Stimulated activated naive CD8-positive, alpha-beta T cell treated with anti-CD3 and anti-CD28 coated beads, Interleukin-15, amount 100 ng/mL, for 72 hours (primary cell): ENCODE measurements at regions not wholly inside any gene's neighbourhood (a gene's known extent, or its start where the extent isn't known, plus 50 kb on each side); places are given as distances from the start of the nearest gene placed in this dataset.
"Not testable (repeated sequence)": the region's sequence is repeated elsewhere in the genome, so short reads cannot be mapped to it uniquely, and the experiment has no call there.

Experiments used
- ATAC-seq: fragments of 150-1000 bp; cut with Tn5 transposase; 2 replicates; pipeline ENCODE4 v1.10.0; 2021; ENCODE audit warnings: mild to moderate bottlenecking, moderate library complexity
- DNase-seq, 2 donors: peaks; one replicate each; pipeline ENCODE4 v3.0.0; 2021 to 2022
- H3K27ac Mint-ChIP-seq, 2 donors: one replicate each; pipeline ENCODE4 v1.8.0; 2022; ENCODE audit warnings: mild to moderate bottlenecking in 2 of 2, mixed read lengths in 2 of 2, moderate library complexity in 2 of 2
- H3K27me3 Mint-ChIP-seq: one replicate; pipeline ENCODE4 v1.8.0; 2022; ENCODE audit warnings: mixed read lengths
- H3K4me1 Mint-ChIP-seq: one replicate; pipeline ENCODE4 v1.8.0; 2022; ENCODE audit warnings: mild to moderate bottlenecking, mixed read lengths
- H3K4me3 Mint-ChIP-seq, 2 donors: one replicate each; pipeline ENCODE4 v1.8.0; 2022; ENCODE audit warnings: mild to moderate bottlenecking in 2 of 2, mixed read lengths in 2 of 2, moderate library complexity in 1 of 2
- H3K9me3 Mint-ChIP-seq, 2 donors: one replicate each; pipeline ENCODE4 v1.8.0; 2022; ENCODE audit warnings: mixed read lengths in 2 of 2

DNA sequence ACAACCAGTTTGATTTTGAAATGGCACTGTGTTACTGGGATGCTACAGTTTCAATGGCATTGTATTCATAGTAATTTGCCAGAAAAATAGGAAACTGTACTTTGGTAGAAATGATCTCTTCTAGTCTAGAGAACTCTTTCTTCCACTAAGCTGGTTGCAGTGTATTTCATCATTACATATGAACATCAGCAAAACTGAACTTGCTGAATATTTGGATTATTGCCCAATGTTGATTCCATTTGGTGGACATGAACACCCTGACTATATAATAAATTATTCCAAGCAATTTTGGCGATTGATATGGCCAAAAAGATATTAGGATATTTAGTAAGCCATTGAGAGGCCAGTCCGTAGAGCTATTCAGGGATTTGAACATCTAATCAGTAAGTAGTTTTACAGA is 191.8 kb upstream of the CXorf66 start:
- H3K4me1 Mint-ChIP-seq = no peaks in the 10 kb centered on the region
- H3K27me3 Mint-ChIP-seq = no peaks in the 10 kb centered on the region
- H3K27ac Mint-ChIP-seq = no peak overlapping the region
- peaks cover 0 to 8% of the 10 kb centered on the region in 2 donors for H3K9me3 Mint-ChIP-seq
- ATAC-seq = no peak
- no peak for DNase-seq
- no peak overlapping the region for H3K4me3 Mint-ChIP-seq

DNA sequence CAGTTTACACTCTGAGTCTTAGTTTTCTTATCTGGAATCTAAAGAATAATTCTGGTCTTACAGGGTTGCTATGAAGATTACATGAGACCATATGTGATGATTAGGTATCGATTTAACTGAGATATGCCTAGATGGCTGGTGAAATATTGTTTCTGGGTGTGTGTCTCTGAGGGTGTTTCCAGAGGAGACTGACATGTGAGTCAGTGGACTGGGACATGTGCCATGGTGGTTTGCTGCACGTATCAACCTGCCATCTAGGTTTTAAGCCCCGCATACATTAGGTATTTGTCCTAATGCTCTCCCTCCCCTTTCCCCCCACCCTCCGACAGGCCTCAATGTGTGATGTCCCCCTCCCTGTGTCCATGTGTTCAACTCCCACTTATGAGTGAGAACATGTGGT is 186.0 kb upstream of the CXorf66 start:
- H3K27ac Mint-ChIP-seq = no peak overlapping the region

DNA sequence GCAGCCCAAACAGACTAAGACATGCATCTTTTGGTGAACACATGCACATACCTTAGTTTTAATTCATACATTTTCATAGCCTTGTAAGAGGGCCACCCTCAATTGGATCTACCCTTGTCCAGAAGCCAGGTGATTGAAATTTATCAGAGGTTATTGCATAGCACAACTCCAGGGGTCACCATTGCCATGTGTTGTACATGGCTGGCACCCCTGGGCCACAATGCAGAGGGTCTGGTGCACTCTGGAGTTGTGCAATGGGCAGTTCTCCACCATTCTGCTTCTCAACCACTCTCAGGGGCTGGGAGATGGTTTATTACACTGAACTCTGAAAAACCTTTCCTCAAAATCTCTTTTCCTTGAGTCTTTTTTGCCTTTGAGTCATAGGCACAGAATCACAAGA is 184.4 kb upstream of the CXorf66 start:
- H3K4me1 Mint-ChIP-seq = no peaks in the 10 kb centered on the region
- no peak overlapping the region for H3K27ac Mint-ChIP-seq
- DNase-seq = no peak
- peaks cover 0 to 8% of the 10 kb centered on the region in 2 donors for H3K9me3 Mint-ChIP-seq
- H3K27me3 Mint-ChIP-seq = no peaks in the 10 kb centered on the region
- no peak for ATAC-seq
- H3K4me3 Mint-ChIP-seq = no peak overlapping the region

More for the DNA sequence above, 186.0 kb upstream of the CXorf66 start:
- DNase-seq (no peak), ATAC-seq (no peak)
- peaks cover 0 to 8% of the 10 kb centered on the region in 2 donors for H3K9me3 Mint-ChIP-seq
- H3K27me3 Mint-ChIP-seq = no peaks in the 10 kb centered on the region
- no peak overlapping the region for H3K4me3 Mint-ChIP-seq
- H3K4me1 Mint-ChIP-seq = no peaks in the 10 kb centered on the region

DNA sequence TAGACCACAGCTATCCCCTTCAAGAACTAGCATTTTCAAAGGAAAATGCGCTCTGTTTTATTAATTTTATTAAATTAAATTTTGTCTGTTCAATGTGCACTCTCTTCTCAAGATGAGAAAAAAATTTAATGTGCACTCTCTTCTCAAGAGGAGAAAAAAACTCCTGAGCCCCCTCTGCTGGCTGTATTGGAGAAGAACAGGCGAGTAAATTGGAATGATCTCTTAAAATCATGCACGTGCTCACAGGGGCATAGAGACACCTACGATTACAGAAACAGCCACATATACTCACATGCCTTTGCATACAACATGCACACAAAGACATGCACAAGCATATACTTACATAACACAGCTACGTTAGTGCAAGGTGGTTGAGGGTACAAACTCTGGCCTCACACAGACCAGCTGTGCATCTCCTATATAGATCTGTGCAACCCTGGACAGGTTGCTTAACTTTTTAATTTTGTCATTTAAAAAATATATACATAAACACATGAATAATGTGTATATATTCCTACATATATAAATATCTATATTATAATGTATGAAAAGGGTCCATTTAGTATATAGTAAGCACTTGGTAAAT is 176.2 kb upstream of the CXorf66 start:
- no peaks in the 10 kb centered on the region for H3K9me3 Mint-ChIP-seq
- no peak overlapping the region for H3K27ac Mint-ChIP-seq
- H3K4me3 Mint-ChIP-seq = no peak overlapping the region
- ATAC-seq = no peak
- no peaks in the 10 kb centered on the region for H3K4me1 Mint-ChIP-seq
- no peaks in the 10 kb centered on the region for H3K27me3 Mint-ChIP-seq
- peak; percentile 0 to 8 for DNase-seq

DNA sequence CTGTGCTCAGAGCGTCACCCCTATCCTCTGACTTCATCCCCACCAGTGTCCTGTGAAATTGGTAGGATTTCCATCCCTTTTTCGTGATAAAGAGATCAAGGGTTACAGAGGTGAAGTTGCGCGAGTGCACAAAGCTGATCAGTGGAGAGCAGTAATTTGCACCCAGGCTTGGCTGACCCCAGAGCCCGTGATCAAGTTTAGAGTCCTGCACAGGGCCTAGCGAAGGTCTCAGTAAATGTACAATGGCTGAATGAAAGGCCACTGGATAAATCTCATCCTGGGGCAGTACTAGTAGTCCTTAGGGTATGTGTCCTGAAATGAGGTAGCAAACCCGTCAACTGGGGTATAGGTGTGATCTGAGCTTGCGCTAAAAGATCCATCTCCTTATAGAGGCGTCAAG is 173.2 kb upstream of the CXorf66 start:
- peak overlapping the region in 1 of 2 donors; percentile 12 for H3K27ac Mint-ChIP-seq
- DNase-seq, ATAC-seq, H3K4me3 Mint-ChIP-seq, H3K4me1 Mint-ChIP-seq, H3K9me3 Mint-ChIP-seq, H3K27me3 Mint-ChIP-seq: not testable (repeated sequence)

DNA sequence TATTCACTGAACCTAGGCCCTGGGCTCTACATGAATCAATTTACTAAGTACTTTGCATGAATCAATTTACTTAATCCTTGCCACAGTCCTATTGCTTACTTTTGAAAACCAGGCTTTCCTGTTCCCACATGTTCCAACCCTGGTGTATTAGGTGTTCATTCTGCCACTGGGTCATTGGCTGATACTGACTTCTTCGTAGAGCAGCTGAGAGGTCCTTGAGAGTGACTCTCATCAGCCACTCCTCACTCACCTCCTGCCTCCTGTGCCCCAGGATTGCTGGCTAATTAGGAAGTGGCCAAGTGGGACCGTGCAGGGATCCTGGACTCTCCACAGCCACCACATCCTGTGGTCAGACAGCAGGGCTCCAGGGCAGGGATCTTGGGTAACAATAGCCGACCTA is 172.7 kb upstream of the CXorf66 start:
- H3K27ac Mint-ChIP-seq, H3K4me1 Mint-ChIP-seq, ATAC-seq, H3K4me3 Mint-ChIP-seq, DNase-seq, H3K9me3 Mint-ChIP-seq, H3K27me3 Mint-ChIP-seq: not testable (repeated sequence)

DNA sequence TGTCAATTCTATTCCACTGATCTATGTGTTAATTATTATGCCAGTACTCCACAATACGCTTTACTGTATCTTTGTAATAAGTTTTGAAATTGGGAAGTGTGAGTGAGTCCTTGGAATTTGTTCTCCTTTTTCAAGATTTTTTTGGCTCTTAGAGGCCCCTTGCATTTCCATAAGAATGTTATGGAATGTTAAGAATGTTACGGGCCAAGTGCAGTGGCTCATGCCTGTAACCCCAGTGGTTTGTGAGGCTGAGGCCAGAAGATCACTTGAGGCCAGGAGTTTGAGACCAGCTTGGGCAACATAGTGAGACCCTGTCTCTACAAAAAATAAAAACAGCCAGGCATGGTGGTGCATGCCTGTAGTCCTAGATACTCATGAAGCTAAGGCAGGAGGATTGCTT is 167.6 kb upstream of the CXorf66 start:
- Mint-ChIP-seq H3K27ac (no peak overlapping the region), H3K27me3 (no peaks in the 10 kb centered on the region), H3K9me3 (no peaks in the 10 kb centered on the region), H3K4me3 (no peak overlapping the region), H3K4me1 (no peaks in the 10 kb centered on the region)
- ATAC-seq (no peak), DNase-seq (no peak)

DNA sequence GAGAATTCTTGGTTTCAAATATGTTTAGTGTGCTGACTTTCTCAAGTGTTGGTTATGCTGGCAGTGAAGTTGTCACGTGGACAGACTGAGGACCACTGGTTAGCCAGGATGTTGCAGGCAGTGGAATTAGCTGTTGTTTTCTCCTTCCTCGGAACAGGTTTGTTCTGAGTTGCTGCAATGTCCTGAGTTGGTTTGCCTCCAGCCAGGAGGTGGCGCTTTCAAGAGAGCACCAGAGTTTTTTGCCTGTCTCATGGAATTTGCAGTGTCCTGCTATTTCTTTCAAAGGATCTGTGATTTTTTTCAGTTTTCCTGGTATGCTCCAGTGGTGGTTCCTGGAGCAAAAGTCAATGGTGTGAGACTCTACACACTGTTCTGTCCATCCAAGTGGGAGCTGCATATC is 158.1 kb upstream of the CXorf66 start:
- DNase-seq (no peak), ATAC-seq (no peak)
- no peaks in the 10 kb centered on the region for H3K4me1 Mint-ChIP-seq
- H3K4me3 Mint-ChIP-seq = no peak overlapping the region
- no peaks in the 10 kb centered on the region for H3K9me3 Mint-ChIP-seq
- H3K27me3 Mint-ChIP-seq = no peaks in the 10 kb centered on the region
- H3K27ac Mint-ChIP-seq = no peak overlapping the region

DNA sequence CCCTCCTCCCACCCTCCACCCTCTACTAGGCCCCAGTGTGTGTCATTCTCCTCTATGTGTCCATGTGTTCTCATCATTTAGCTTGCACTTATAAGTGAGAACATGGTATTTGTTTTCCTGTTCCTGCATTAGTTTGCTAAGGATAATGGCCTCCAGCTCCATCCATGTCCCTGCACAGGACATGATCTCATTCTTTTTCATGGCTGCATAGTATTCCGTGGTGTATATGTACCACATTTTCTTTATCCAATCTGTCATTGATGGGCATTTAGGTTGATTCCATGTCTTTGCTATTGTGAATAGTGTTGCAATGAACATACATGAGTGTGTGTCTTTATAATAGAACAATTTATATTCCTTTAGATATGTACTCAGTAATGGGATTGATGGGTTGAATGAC is 148.7 kb upstream of the CXorf66 start:
- not testable (repeated sequence) for ATAC-seq, H3K27ac Mint-ChIP-seq, H3K9me3 Mint-ChIP-seq, DNase-seq, H3K4me1 Mint-ChIP-seq, H3K4me3 Mint-ChIP-seq, H3K27me3 Mint-ChIP-seq

DNA sequence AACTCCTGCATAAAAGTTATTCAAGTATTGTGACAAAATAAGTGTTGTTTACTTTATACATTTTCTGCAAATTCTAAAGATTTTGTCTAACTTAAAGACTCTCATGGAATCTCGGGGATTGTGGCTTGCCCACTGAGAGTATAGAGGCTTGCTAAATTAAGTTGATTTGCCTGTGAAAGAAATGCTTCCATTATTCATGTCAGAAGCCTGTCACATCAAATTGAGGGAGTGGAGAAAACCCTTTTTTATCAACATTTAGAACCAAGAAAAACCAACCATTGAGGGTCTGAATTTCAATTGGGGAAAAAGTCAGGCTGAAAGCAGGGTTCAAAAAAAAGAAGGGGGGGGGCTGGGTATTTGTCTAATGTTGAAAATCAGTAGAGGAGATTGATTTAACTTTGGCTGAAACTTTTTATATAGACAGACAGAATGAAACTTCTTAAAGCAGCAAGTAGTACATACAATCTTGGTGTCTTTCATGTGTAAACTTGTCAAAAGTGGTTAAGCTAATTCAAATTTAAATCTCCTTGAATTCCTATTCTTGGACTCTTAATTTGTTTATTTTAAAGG is 144.8 kb upstream of the CXorf66 start:
- H3K4me3 Mint-ChIP-seq = no peak overlapping the region
- ATAC-seq = no peak
- no peaks in the 10 kb centered on the region for H3K27me3 Mint-ChIP-seq
- H3K27ac Mint-ChIP-seq = no peak overlapping the region
- no peak for DNase-seq
- H3K9me3 Mint-ChIP-seq = no peaks in the 10 kb centered on the region
- H3K4me1 Mint-ChIP-seq = no peaks in the 10 kb centered on the region

DNA sequence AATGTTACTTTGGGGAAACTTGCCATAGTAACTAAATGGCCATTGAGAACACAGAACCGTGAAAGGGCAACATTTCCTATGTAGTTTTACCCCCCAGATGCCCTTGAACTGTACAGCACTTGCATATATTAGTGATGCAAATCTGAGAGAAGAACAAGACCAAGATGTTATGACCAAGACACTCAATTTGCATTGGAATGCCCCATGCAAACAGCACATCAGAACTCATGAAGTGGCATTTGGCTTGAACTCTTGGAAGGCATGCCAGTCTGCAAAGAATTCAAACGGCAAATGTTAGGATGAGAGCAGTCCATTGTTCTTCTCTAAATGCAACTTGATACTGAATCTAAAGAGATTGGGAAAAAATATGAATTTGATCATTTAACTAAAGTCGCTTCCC is 139.4 kb upstream of the CXorf66 start:
- no peak overlapping the region for H3K27ac Mint-ChIP-seq
- no peaks in the 10 kb centered on the region for H3K4me1 Mint-ChIP-seq
- no peaks in the 10 kb centered on the region for H3K9me3 Mint-ChIP-seq
- DNase-seq (no peak), ATAC-seq (no peak)
- no peak overlapping the region for H3K4me3 Mint-ChIP-seq
- no peaks in the 10 kb centered on the region for H3K27me3 Mint-ChIP-seq

DNA sequence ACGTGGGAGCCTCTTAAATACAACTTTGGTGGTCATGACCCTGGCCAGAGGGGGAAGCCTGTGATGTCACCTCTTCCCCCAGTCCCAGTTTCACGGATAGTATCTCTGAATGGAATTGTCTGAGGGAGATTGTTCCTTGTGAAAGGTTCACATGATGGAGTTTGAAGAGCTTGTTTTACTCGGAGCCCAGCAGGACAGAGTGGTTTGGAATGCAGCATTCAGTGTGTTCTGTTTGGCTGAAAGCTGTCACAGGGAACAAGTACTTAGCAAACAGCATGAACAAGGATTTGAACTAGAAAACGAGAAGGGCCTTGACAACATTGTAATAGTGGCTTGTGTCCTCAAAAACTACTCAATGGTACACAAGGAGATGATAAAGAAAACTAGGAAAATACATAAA is 133.9 kb upstream of the CXorf66 start:
- Mint-ChIP-seq H3K27ac (no peak overlapping the region), H3K4me1 (no peaks in the 10 kb centered on the region), H3K27me3 (peaks cover 15% of the 10 kb centered on the region), H3K9me3 (no peaks in the 10 kb centered on the region), H3K4me3 (no peak overlapping the region)
- DNase-seq (no peak), ATAC-seq (no peak)

DNA sequence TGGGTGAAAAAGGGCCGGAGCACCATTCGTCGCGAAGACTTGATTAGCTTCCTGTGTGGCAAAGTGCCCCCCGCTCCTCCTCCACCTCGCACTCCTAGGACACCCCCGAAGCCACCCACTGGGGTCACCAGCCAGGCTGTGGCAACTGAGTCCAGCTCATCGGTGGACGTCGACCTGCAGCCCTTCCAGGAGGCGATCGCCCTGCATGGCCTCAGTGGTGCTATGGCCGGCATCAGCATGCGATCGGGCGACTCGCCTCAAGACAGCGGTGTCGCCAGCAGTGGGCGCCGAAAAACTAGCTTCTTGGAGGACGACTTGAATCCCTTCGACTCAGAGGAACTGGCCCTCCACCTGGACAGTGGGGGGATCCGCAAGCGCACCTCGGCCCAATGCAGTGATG is 126.8 kb upstream of the CXorf66 start:
- no peak for ATAC-seq
- Mint-ChIP-seq H3K27ac (no peak overlapping the region), H3K4me1 (no peaks in the 10 kb centered on the region), H3K4me3 (no peak overlapping the region), H3K9me3 (no peaks in the 10 kb centered on the region), H3K27me3 (peaks cover 16% of the 10 kb centered on the region)
- no peak for DNase-seq

DNA sequence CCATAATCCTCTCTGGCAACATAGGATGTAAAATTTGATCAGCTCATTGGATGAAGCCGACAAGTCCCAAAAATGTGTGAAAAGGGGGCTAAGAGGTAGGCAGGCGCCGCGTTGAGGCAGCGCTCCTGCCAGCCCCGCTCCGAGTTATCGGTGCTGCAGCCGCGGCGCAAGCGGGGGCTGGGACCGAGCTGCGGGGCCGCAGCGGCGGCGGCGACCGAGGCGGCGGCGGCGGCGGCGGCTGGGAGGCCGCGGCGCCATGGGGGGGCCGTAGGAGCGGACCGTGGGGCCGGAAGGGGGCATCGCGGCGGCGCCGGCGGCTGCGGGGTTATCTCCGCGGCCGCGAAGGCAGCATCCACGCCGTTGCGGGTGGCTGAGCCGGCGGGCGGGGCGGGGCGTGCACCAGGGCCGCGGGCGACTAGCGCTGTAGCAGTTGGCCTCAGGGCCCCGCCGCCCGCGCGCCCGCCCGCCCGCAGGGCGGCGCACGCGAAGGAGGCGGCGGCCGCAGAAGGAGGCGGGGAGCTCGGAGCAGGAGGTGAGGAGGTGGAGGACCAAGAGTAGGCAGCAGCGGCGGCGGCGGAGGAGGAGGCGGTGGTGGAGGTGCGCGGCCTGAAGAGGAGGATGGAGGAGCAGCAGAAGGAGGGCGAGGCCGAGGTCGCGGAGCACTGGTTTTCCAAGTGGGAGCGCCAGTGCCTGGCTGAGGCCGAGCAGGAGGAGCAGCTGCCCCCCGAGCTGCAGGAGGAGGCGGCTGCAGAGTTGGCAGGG is 126.0 kb upstream of the CXorf66 start:
- DNase-seq = peak; percentile 11 to 12
- Mint-ChIP-seq H3K27me3 (peaks cover 8% of the 10 kb centered on the region), H3K27ac (no peak overlapping the region)

DNA sequence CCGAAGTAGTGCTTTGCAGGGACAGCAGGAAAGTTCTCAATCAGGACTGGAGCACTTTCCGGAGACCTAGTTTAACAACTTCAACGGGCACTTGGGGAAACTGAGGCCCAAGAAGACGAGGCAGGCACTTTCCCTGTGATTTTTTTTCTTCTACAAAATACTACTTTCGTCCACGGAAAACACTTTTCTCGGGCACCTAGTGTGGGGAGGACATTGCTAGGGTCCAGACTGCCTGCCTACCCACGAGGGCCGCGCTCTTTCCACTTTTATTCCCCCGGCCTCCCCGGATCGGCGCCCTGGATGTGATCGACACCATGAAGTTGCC is 125.4 kb upstream of the CXorf66 start:
- H3K4me3 Mint-ChIP-seq = peak overlapping the region in 1 of 2 donors; percentile 44

More for the DNA sequence above, 126.0 kb upstream of the CXorf66 start:
- peak; percentile 74 for ATAC-seq
- H3K4me1 Mint-ChIP-seq = no peaks in the 10 kb centered on the region
- peak overlapping the region; percentile 58 to 66 for H3K4me3 Mint-ChIP-seq
- H3K9me3 Mint-ChIP-seq = no peaks in the 10 kb centered on the region

DNA sequence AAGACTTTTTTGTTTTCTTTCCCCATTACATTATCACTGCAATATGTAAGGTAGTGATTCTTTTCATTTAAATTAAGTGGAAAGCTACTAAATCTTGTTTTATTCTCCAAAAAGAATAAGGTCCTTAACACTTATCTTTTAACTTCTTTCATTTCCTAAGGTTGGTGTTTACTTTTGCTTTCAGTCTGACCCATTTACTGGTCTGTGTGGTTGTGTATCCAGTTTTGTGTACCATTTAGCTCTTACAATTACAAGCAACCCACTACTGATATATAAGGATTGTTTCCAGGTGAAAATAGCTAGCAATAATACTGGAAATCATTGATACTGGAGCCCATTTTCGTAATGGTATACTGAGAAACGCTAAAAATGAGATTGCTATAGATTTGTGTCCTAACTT is 123.1 kb upstream of the CXorf66 start:
- no peak for ATAC-seq
- Mint-ChIP-seq H3K4me3 (no peak overlapping the region), H3K4me1 (no peaks in the 10 kb centered on the region)

More for the DNA sequence above, 125.4 kb upstream of the CXorf66 start:
- no peaks in the 10 kb centered on the region for H3K9me3 Mint-ChIP-seq
- DNase-seq = no peak
- no peak overlapping the region for H3K27ac Mint-ChIP-seq
- no peaks in the 10 kb centered on the region for H3K4me1 Mint-ChIP-seq
- no peak for ATAC-seq
- peaks cover 8% of the 10 kb centered on the region for H3K27me3 Mint-ChIP-seq

More for the DNA sequence above, 123.1 kb upstream of the CXorf66 start:
- DNase-seq = no peak
- Mint-ChIP-seq H3K27ac (no peak overlapping the region), H3K27me3 (peaks cover 8% of the 10 kb centered on the region), H3K9me3 (no peaks in the 10 kb centered on the region)
